K562 (cell line): ENCODE measurements at regions not wholly inside any gene's neighbourhood (a gene's known extent, or its start where the extent isn't known, plus 50 kb on each side); places are given as distances from the start of the nearest gene placed in this dataset.

Experiments used
- CREM ChIP-seq: IDR thresholded peaks from 2 replicates; pipeline ENCODE4 v1.6.1; 2014; ENCODE audit warnings: antibody characterized with exemption, low read depth
- EZH2 ChIP-seq: IDR thresholded peaks from 2 replicates; pipeline ENCODE4 v1.6.1; 2012; ENCODE audit warnings: low read depth, mild to moderate bottlenecking, inconsistent platforms, low read length, borderline replicate concordance
- SIN3B ChIP-seq: fragments of 450-650 bp; IDR thresholded peaks from 2 replicates; pipeline ENCODE4 v1.6.1; 2017; ENCODE audit warnings: low read depth, mild to moderate bottlenecking, moderate library complexity
- ZNF354B ChIP-seq: fragments of 250-450 bp; sonication (Bioruptor Pico); IDR thresholded peaks from 2 replicates; pipeline ENCODE4 v1.4.0; 2020
- TF ChIP-seq, protein P1 (sequence below): fragments of 450-650 bp; IDR thresholded peaks from 2 replicates; pipeline ENCODE4 v1.6.1; 2016; ENCODE audit warnings: mild to moderate bottlenecking, moderate library complexity
- TF ChIP-seq, protein P2 (sequence below): fragments of 450-650 bp; IDR thresholded peaks from 2 replicates; pipeline ENCODE4 v1.6.1; 2016; ENCODE audit warnings: borderline replicate concordance
- TF ChIP-seq, protein P3 (sequence below): sonication (generic); formaldehyde crosslinking; IDR thresholded peaks from 2 replicates; pipeline ENCODE4 v1.8.1; 2023; ENCODE audit warnings: mild to moderate bottlenecking, missing genetic modification reagents, moderate library complexity

DNA sequence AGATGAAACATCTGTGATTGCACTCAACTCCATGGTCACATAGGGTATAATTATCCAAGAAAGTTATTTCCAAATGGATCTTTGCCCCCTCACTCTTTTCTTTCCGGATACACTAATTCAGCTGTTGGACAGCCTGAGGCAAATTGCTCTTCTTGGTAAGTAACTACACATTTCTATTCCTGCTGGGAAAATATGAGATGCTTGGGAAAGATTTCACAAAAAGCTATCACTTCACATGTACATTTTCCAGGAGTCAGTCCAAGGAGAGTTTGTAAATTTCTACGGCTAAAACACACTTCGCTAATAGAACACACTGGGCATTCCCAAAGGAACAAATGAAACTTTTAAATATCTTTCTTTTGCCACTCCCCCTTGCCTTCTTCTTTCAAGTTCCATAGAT, 123.0 kb upstream of the GRIA1 start (continued):
- TF ChIP-seq, protein P1, sequence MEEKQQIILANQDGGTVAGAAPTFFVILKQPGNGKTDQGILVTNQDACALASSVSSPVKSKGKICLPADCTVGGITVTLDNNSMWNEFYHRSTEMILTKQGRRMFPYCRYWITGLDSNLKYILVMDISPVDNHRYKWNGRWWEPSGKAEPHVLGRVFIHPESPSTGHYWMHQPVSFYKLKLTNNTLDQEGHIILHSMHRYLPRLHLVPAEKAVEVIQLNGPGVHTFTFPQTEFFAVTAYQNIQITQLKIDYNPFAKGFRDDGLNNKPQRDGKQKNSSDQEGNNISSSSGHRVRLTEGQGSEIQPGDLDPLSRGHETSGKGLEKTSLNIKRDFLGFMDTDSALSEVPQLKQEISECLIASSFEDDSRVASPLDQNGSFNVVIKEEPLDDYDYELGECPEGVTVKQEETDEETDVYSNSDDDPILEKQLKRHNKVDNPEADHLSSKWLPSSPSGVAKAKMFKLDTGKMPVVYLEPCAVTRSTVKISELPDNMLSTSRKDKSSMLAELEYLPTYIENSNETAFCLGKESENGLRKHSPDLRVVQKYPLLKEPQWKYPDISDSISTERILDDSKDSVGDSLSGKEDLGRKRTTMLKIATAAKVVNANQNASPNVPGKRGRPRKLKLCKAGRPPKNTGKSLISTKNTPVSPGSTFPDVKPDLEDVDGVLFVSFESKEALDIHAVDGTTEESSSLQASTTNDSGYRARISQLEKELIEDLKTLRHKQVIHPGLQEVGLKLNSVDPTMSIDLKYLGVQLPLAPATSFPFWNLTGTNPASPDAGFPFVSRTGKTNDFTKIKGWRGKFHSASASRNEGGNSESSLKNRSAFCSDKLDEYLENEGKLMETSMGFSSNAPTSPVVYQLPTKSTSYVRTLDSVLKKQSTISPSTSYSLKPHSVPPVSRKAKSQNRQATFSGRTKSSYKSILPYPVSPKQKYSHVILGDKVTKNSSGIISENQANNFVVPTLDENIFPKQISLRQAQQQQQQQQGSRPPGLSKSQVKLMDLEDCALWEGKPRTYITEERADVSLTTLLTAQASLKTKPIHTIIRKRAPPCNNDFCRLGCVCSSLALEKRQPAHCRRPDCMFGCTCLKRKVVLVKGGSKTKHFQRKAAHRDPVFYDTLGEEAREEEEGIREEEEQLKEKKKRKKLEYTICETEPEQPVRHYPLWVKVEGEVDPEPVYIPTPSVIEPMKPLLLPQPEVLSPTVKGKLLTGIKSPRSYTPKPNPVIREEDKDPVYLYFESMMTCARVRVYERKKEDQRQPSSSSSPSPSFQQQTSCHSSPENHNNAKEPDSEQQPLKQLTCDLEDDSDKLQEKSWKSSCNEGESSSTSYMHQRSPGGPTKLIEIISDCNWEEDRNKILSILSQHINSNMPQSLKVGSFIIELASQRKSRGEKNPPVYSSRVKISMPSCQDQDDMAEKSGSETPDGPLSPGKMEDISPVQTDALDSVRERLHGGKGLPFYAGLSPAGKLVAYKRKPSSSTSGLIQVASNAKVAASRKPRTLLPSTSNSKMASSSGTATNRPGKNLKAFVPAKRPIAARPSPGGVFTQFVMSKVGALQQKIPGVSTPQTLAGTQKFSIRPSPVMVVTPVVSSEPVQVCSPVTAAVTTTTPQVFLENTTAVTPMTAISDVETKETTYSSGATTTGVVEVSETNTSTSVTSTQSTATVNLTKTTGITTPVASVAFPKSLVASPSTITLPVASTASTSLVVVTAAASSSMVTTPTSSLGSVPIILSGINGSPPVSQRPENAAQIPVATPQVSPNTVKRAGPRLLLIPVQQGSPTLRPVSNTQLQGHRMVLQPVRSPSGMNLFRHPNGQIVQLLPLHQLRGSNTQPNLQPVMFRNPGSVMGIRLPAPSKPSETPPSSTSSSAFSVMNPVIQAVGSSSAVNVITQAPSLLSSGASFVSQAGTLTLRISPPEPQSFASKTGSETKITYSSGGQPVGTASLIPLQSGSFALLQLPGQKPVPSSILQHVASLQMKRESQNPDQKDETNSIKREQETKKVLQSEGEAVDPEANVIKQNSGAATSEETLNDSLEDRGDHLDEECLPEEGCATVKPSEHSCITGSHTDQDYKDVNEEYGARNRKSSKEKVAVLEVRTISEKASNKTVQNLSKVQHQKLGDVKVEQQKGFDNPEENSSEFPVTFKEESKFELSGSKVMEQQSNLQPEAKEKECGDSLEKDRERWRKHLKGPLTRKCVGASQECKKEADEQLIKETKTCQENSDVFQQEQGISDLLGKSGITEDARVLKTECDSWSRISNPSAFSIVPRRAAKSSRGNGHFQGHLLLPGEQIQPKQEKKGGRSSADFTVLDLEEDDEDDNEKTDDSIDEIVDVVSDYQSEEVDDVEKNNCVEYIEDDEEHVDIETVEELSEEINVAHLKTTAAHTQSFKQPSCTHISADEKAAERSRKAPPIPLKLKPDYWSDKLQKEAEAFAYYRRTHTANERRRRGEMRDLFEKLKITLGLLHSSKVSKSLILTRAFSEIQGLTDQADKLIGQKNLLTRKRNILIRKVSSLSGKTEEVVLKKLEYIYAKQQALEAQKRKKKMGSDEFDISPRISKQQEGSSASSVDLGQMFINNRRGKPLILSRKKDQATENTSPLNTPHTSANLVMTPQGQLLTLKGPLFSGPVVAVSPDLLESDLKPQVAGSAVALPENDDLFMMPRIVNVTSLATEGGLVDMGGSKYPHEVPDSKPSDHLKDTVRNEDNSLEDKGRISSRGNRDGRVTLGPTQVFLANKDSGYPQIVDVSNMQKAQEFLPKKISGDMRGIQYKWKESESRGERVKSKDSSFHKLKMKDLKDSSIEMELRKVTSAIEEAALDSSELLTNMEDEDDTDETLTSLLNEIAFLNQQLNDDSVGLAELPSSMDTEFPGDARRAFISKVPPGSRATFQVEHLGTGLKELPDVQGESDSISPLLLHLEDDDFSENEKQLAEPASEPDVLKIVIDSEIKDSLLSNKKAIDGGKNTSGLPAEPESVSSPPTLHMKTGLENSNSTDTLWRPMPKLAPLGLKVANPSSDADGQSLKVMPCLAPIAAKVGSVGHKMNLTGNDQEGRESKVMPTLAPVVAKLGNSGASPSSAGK, result no peak
- TF ChIP-seq ZNF354B (CRISPR knock-in tag) (no peak), EZH2 (no peak), SIN3B (no peak), CREM (no peak)
- TF ChIP-seq, protein P2, sequence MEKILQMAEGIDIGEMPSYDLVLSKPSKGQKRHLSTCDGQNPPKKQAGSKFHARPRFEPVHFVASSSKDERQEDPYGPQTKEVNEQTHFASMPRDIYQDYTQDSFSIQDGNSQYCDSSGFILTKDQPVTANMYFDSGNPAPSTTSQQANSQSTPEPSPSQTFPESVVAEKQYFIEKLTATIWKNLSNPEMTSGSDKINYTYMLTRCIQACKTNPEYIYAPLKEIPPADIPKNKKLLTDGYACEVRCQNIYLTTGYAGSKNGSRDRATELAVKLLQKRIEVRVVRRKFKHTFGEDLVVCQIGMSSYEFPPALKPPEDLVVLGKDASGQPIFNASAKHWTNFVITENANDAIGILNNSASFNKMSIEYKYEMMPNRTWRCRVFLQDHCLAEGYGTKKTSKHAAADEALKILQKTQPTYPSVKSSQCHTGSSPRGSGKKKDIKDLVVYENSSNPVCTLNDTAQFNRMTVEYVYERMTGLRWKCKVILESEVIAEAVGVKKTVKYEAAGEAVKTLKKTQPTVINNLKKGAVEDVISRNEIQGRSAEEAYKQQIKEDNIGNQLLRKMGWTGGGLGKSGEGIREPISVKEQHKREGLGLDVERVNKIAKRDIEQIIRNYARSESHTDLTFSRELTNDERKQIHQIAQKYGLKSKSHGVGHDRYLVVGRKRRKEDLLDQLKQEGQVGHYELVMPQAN, result no peak
- TF ChIP-seq, protein P3, sequence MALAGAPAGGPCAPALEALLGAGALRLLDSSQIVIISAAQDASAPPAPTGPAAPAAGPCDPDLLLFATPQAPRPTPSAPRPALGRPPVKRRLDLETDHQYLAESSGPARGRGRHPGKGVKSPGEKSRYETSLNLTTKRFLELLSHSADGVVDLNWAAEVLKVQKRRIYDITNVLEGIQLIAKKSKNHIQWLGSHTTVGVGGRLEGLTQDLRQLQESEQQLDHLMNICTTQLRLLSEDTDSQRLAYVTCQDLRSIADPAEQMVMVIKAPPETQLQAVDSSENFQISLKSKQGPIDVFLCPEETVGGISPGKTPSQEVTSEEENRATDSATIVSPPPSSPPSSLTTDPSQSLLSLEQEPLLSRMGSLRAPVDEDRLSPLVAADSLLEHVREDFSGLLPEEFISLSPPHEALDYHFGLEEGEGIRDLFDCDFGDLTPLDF (CRISPR knock-in tag), result no peak
- TF ChIP-seq, all 486 proteins: peak for 0
